Hematopoietic multipotent progenitor cell (in vitro differentiated cells): ENCODE measurements at regions not wholly inside any gene's neighbourhood (a gene's known extent, or its start where the extent isn't known, plus 50 kb on each side); places are given as distances from the start of the nearest gene placed in this dataset.

ENCODE experiments used
- DNase-seq, 3 donors: peaks; one replicate each; pipeline ENCODE4 v3.0.0-alpha.2; 2011 to 2015; ENCODE audit warnings: low read depth in 2 of 3, low spot score in 2 of 3

- DNase-seq, result no peak
Observed at GRCh38 chr11:42545954-42546353, 765.8 kb upstream of the API5 start.

- no peak for DNase-seq
Observed at GRCh38 chr11:42552786-42553185, 759.0 kb upstream of the API5 start.

- DNase-seq, result no peak
Observed at GRCh38 chr11:42555190-42555589, 756.6 kb upstream of the API5 start.

- peak in 2 of 3 donors; percentile 15 to 57 for DNase-seq
Observed at GRCh38 chr11:42571131-42571877, 740.5 kb upstream of the API5 start.

GRCh38 chr11:42571878-42572610 lies 739.8 kb upstream of the API5 start:
- DNase-seq, result peak in 2 of 3 donors; percentile 11 to 62

- no peak for DNase-seq
Observed at GRCh38 chr11:42576318-42576717, 735.5 kb upstream of the API5 start.

GRCh38 chr11:42589286-42589685 lies 722.5 kb upstream of the API5 start:
- DNase-seq, result no peak

- DNase-seq, result no peak
Observed at GRCh38 chr11:42591841-42592240, 720.0 kb upstream of the API5 start.

- DNase-seq, result no peak
Observed at GRCh38 chr11:42593441-42593840, 718.4 kb upstream of the API5 start.

- no peak for DNase-seq
Observed at GRCh38 chr11:42595876-42596275, 715.9 kb upstream of the API5 start.

GRCh38 chr11:42596576-42597145 lies 715.1 kb upstream of the API5 start:
- no peak for DNase-seq

GRCh38 chr11:42598341-42598740 lies 713.5 kb upstream of the API5 start:
- no peak for DNase-seq

- no peak for DNase-seq
Observed at GRCh38 chr11:42620796-42621195, 691.0 kb upstream of the API5 start.

GRCh38 chr11:42625757-42626665 lies 685.8 kb upstream of the API5 start:
- DNase-seq, result no peak

GRCh38 chr11:42631220-42631843 lies 680.5 kb upstream of the API5 start:
- DNase-seq, result peak in 2 of 3 donors; percentile 28 to 53

GRCh38 chr11:42646959-42647358 lies 664.8 kb upstream of the API5 start:
- DNase-seq, result no peak

GRCh38 chr11:42647993-42648392 lies 663.8 kb upstream of the API5 start:
- DNase-seq, result no peak

GRCh38 chr11:42651621-42652020 lies 660.2 kb upstream of the API5 start:
- DNase-seq, result no peak

GRCh38 chr11:42657169-42657568 lies 654.6 kb upstream of the API5 start:
- no peak for DNase-seq

- DNase-seq, result no peak
Observed at GRCh38 chr11:42661942-42662341, 649.9 kb upstream of the API5 start.
